ENCODE measurements at regions not wholly inside any gene's neighbourhood (a gene's known extent, or its start where the extent isn't known, plus 50 kb on each side); places are given as distances from the start of the nearest gene placed in this dataset.

- POLR2A ChIA-PET (ENCODE audit: unreplicated experiment) = no interaction called here
- no TSS peak for BruUV-seq (replicated peaks)
Measured at GRCh38 chr5:60141119-60141518, 247.6 kb upstream of the PDE4D start.

GRCh38 chr5:60136841-60137240 is 243.3 kb upstream of the PDE4D start:
- ATAC-seq (no peak), DNase-seq (no peak)
- Histone ChIP-seq H3K27me3 (ENCODE audit: low read length) (no peaks in the 10 kb centered on the region), H3K4me2 (ENCODE audit: low read length) (no peak overlapping the region), H3K4me1 (ENCODE audit: insufficient read depth, low read length) (no peaks in the 10 kb centered on the region), H3K36me3 (ENCODE audit: low read depth, low read length) (no peaks in the 10 kb centered on the region), H2AFZ (ENCODE audit: low read length) (no peak overlapping the region), H3K79me2 (ENCODE audit: low read length) (no peaks in the 10 kb centered on the region), H4K20me1 (ENCODE audit: low read length) (no peaks in the 10 kb centered on the region), H3F3A (ENCODE audit: low read length, unreplicated experiment) (no peaks in the 10 kb centered on the region), H3K27ac (ENCODE audit: low read length) (no peak overlapping the region), H3K4me3 (ENCODE audit: low read length) (no peak overlapping the region), H3K9me3 (ENCODE audit: low read length) (no peaks in the 10 kb centered on the region), H3K9me2 (replicated peaks; ENCODE audit: low read length) (no peaks in the 10 kb centered on the region), H3K9ac (ENCODE audit: low read length) (no peak overlapping the region)
- TF ChIP-seq CTCF (conservative IDR thresholded peaks at IDR 0.05; ENCODE audit: low read depth, low read length) (no peak), EZH2 (IDR thresholded peaks at IDR 0.05; ENCODE audit: low read length, unreplicated experiment) (no peak), EZH2phosphoT487 (IDR thresholded peaks at IDR 0.05; ENCODE audit: borderline replicate concordance, low read length) (no peak)
- CTCF ChIA-PET = no interaction called here
- intact Hi-C loops (cut with micrococcal nuclease) = no loop called here
- POLR2A ChIA-PET (ENCODE audit: unreplicated experiment) = no interaction called here
- no TSS peak for BruUV-seq (replicated peaks)

More at GRCh38 chr5:60141119-60141518, 247.6 kb upstream of the PDE4D start:
- intact Hi-C loops (cut with micrococcal nuclease) = no loop called here
- ATAC-seq = no peak
- H3K9me3 ChIP-seq (ENCODE audit: low read length) = no peaks in the 10 kb centered on the region
- no peaks in the 10 kb centered on the region for H3K4me1 ChIP-seq (ENCODE audit: insufficient read depth, low read length)
- TF ChIP-seq CTCF (conservative IDR thresholded peaks at IDR 0.05; ENCODE audit: low read depth, low read length) = no peak
- no peak for TF ChIP-seq EZH2phosphoT487 (IDR thresholded peaks at IDR 0.05; ENCODE audit: borderline replicate concordance, low read length)
- no peak for TF ChIP-seq EZH2 (IDR thresholded peaks at IDR 0.05; ENCODE audit: low read length, unreplicated experiment)
- H3K27ac ChIP-seq (ENCODE audit: low read length) = no peak overlapping the region
- H4K20me1 ChIP-seq (ENCODE audit: low read length) = no peaks in the 10 kb centered on the region
- no peak for DNase-seq
- 0 out of 2 replicates have a peak, but pooled peaks cover 5% of the 10 kb centered on the region for H3K27me3 ChIP-seq (ENCODE audit: low read length)
- CTCF ChIA-PET = no interaction called here
- H2AFZ ChIP-seq (ENCODE audit: low read length) = no peak overlapping the region
- no peak overlapping the region for H3K4me3 ChIP-seq (ENCODE audit: low read length)
- no peaks in the 10 kb centered on the region for H3K9me2 ChIP-seq (replicated peaks; ENCODE audit: low read length)
- H3F3A ChIP-seq (ENCODE audit: low read length, unreplicated experiment) = no peaks in the 10 kb centered on the region
- no peak overlapping the region for H3K4me2 ChIP-seq (ENCODE audit: low read length)
- no peaks in the 10 kb centered on the region for H3K36me3 ChIP-seq (ENCODE audit: low read depth, low read length)
- no peak overlapping the region for H3K9ac ChIP-seq (ENCODE audit: low read length)
- no peaks in the 10 kb centered on the region for H3K79me2 ChIP-seq (ENCODE audit: low read length)

GRCh38 chr5:60131504-60131903 is 238.0 kb upstream of the PDE4D start:
- Histone ChIP-seq H3K36me3 (ENCODE audit: low read depth, low read length) (no peaks in the 10 kb centered on the region), H2AFZ (ENCODE audit: low read length) (no peak overlapping the region), H3K4me3 (ENCODE audit: low read length) (no peak overlapping the region), H3K4me2 (ENCODE audit: low read length) (no peak overlapping the region), H3K27ac (ENCODE audit: low read length) (no peak overlapping the region), H3K79me2 (ENCODE audit: low read length) (no peaks in the 10 kb centered on the region), H4K20me1 (ENCODE audit: low read length) (no peaks in the 10 kb centered on the region), H3F3A (ENCODE audit: low read length, unreplicated experiment) (no peaks in the 10 kb centered on the region), H3K9me3 (ENCODE audit: low read length) (no peaks in the 10 kb centered on the region), H3K27me3 (ENCODE audit: low read length) (no peaks in the 10 kb centered on the region), H3K9ac (ENCODE audit: low read length) (no peak overlapping the region), H3K9me2 (replicated peaks; ENCODE audit: low read length) (no peaks in the 10 kb centered on the region), H3K4me1 (ENCODE audit: insufficient read depth, low read length) (no peaks in the 10 kb centered on the region)
- DNase-seq (no peak), ATAC-seq (no peak)
- POLR2A ChIA-PET (ENCODE audit: unreplicated experiment) = no interaction called here
- TF ChIP-seq EZH2phosphoT487 (IDR thresholded peaks at IDR 0.05; ENCODE audit: borderline replicate concordance, low read length) (no peak), CTCF (conservative IDR thresholded peaks at IDR 0.05; ENCODE audit: low read depth, low read length) (no peak), EZH2 (IDR thresholded peaks at IDR 0.05; ENCODE audit: low read length, unreplicated experiment) (no peak)
- intact Hi-C loops (cut with micrococcal nuclease) = no loop called here
- no TSS peak for BruUV-seq (replicated peaks)
- CTCF ChIA-PET = no interaction called here
